ENCODE measurements at regions not wholly inside any gene's neighbourhood (a gene's known extent, or its start where the extent isn't known, plus 50 kb on each side); places are given as distances from the start of the nearest gene placed in this dataset.
A peak's percentile ranks its signal among the peaks of the same experiment; 100 is the strongest.
"Not testable (repeated sequence)": the region's sequence is repeated elsewhere in the genome, so short reads cannot be mapped to it uniquely, and the experiment has no call there.

- peak; percentile 36 to 48 for DNase-seq
- TF ChIP-seq, protein P1, sequence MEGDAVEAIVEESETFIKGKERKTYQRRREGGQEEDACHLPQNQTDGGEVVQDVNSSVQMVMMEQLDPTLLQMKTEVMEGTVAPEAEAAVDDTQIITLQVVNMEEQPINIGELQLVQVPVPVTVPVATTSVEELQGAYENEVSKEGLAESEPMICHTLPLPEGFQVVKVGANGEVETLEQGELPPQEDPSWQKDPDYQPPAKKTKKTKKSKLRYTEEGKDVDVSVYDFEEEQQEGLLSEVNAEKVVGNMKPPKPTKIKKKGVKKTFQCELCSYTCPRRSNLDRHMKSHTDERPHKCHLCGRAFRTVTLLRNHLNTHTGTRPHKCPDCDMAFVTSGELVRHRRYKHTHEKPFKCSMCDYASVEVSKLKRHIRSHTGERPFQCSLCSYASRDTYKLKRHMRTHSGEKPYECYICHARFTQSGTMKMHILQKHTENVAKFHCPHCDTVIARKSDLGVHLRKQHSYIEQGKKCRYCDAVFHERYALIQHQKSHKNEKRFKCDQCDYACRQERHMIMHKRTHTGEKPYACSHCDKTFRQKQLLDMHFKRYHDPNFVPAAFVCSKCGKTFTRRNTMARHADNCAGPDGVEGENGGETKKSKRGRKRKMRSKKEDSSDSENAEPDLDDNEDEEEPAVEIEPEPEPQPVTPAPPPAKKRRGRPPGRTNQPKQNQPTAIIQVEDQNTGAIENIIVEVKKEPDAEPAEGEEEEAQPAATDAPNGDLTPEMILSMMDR (IDR thresholded peaks at IDR 0.05) = no peak
- TF ChIP-seq POLR2A (IDR thresholded peaks at IDR 0.05) = no peak
- no peaks in the 10 kb centered on the region for H3K9me3 ChIP-seq
- intact Hi-C loops (cut with DNase I) = no loop called here
- no peaks in the 10 kb centered on the region for H3K36me3 ChIP-seq
- peaks cover 4 to 13% of the 10 kb centered on the region in 2 donors for H3K4me1 ChIP-seq
- H3K4me3 ChIP-seq (replicated peaks in 1 of 3) = no peak overlapping the region
- H3K27me3 ChIP-seq = no peaks in the 10 kb centered on the region
- H3K27ac ChIP-seq = no peak overlapping the region
These were observed 303.9 kb upstream of the SGK1 start for GRCh38 chr6:134621858-134622257.

DNA sequence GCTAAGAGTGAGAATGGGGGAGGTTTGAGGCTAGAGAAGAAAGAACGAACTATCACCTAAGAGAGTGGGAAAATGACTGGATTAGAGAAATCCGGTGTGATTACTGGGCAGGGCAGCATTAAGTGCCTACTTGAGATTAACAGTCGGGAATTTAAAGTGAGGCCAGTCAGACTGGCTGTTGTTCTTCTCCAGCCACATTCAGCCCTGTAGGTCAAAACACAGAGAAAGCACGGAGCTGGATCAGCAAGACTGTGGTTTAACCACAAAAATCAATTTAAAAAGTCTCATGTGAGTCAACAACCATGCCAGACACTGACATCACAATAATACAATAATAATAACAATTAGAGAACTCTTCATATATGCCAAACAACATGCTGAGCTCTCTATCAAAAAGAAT is 301.9 kb upstream of the SGK1 start:
- intact Hi-C loops (cut with DNase I) = no loop called here
- 29 to 33% methylated on average over 4 of the region's 4 CpGs for WGBS, 2 donors
- no peaks in the 10 kb centered on the region for H3K9me3 ChIP-seq
- no peak for TF ChIP-seq POLR2A (IDR thresholded peaks at IDR 0.05)
- TF ChIP-seq, protein P1 (IDR thresholded peaks at IDR 0.05) = no peak
- peaks cover 4 to 9% of the 10 kb centered on the region in 2 donors for H3K4me1 ChIP-seq
- no peak overlapping the region for H3K4me3 ChIP-seq (replicated peaks in 1 of 3)
- peak; percentile 6 to 23 for DNase-seq
- no peaks in the 10 kb centered on the region for H3K27me3 ChIP-seq
- no peak overlapping the region for H3K27ac ChIP-seq
- no peaks in the 10 kb centered on the region for H3K36me3 ChIP-seq

GRCh38 chr6:134619077-134619476 is 301.2 kb upstream of the SGK1 start:
- Histone ChIP-seq H3K27ac (no peak overlapping the region), H3K9me3 (no peaks in the 10 kb centered on the region), H3K4me1 (peaks cover 4 to 9% of the 10 kb centered on the region in 2 donors), H3K4me3 (replicated peaks in 1 of 3) (no peak overlapping the region), H3K36me3 (no peaks in the 10 kb centered on the region), H3K27me3 (no peaks in the 10 kb centered on the region)
- intact Hi-C loops (cut with DNase I) = no loop called here
- TF ChIP-seq, protein P1 (IDR thresholded peaks at IDR 0.05) = no peak
- TF ChIP-seq POLR2A (IDR thresholded peaks at IDR 0.05) = no peak
- no peak for DNase-seq
- 94 to 95% methylated on average over 5 of the region's 5 CpGs for WGBS, 2 donors

GRCh38 chr6:134614606-134615485 is 296.9 kb upstream of the SGK1 start:
- TF ChIP-seq, protein P1 (IDR thresholded peaks at IDR 0.05) = no peak
- TF ChIP-seq POLR2A (IDR thresholded peaks at IDR 0.05) = no peak
- no peaks in the 10 kb centered on the region for H3K27me3 ChIP-seq
- H3K27ac ChIP-seq = no peak overlapping the region
- no peak for DNase-seq
- no peaks in the 10 kb centered on the region for H3K36me3 ChIP-seq
- intact Hi-C loops (cut with DNase I) = no loop called here
- no peaks in the 10 kb centered on the region for H3K9me3 ChIP-seq
- H3K4me1 ChIP-seq = peaks cover 0 to 2% of the 10 kb centered on the region in 2 donors
- no peak overlapping the region for H3K4me3 ChIP-seq (replicated peaks in 1 of 3)
- 92 to 96% methylated on average over 5 of the region's 5 CpGs for WGBS, 2 donors

- 88 to 96% methylated on average over 1 of the region's 1 CpG for WGBS, 2 donors
- H3K4me3 ChIP-seq (replicated peaks in 1 of 3); DNase-seq; H3K4me1 ChIP-seq; H3K27me3 ChIP-seq; H3K9me3 ChIP-seq; H3K27ac ChIP-seq; H3K36me3 ChIP-seq; intact Hi-C loops (cut with DNase I): not testable (repeated sequence)
These were observed 294.2 kb upstream of the SGK1 start for GRCh38 chr6:134612128-134612527.
